GM12891 (cell line): ENCODE measurements at regions not wholly inside any gene's neighbourhood (a gene's known extent, or its start where the extent isn't known, plus 50 kb on each side); places are given as distances from the start of the nearest gene placed in this dataset.

Source experiments
- POLR2A ChIP-seq: IDR thresholded peaks from 2 replicates; pipeline ENCODE4 v1.6.1; 2011; ENCODE audit warnings: low read depth, low read length, control low read depth
- POLR2AphosphoS5 ChIP-seq: IDR thresholded peaks from 2 replicates; pipeline ENCODE4 v1.6.1; 2011; ENCODE audit warnings: low read depth, low read length, control low read depth
- SPI1 ChIP-seq: IDR thresholded peaks from 2 replicates; pipeline ENCODE4 v1.6.1; 2011; ENCODE audit warnings: low read depth, low read length, control low read depth
- TAF1 ChIP-seq: IDR thresholded peaks from 2 replicates; pipeline ENCODE4 v1.6.1; 2011; ENCODE audit warnings: low read depth, low read length, control low read depth

GRCh38 chr2:10500601-10501361, 52.7 kb upstream of the ODC1 start:
- TF ChIP-seq POLR2A, result no peak
- TF ChIP-seq POLR2AphosphoS5, result no peak
- TF ChIP-seq SPI1, result no peak
- no peak for TF ChIP-seq TAF1
